Tibial nerve (tissue), 3 donors: ENCODE measurements at regions not wholly inside any gene's neighbourhood (a gene's known extent, or its start where the extent isn't known, plus 50 kb on each side); places are given as distances from the start of the nearest gene placed in this dataset.
"Not testable (repeated sequence)": the region's sequence is repeated elsewhere in the genome, so short reads cannot be mapped to it uniquely, and the experiment has no call there.

Experiments used
- POLR2A ChIP-seq, 2 donors: fragments of 450-650 bp; IDR thresholded peaks; one replicate each; pipeline ENCODE4 v1.6.1; 2017; ENCODE audit warnings: antibody characterized with exemption in 2 of 2, mild to moderate bottlenecking in 2 of 2, moderate library complexity in 2 of 2
- TF ChIP-seq, protein P1 (sequence below), 5 experiments: fragments of 200-600 bp in 3 of 5; fragments of 450-650 bp in 2 of 5; sonication (generic) in 3 of 5; IDR thresholded peaks; one replicate each; pipeline ENCODE4 v1.5.1; 2016 to 2019; ENCODE audit warnings: antibody characterized with exemption in 5 of 5, mild to moderate bottlenecking in 3 of 5, moderate library complexity in 2 of 5

- TF ChIP-seq POLR2A (IDR thresholded peaks at IDR 0.05): not testable (repeated sequence)
- TF ChIP-seq, protein P1, sequence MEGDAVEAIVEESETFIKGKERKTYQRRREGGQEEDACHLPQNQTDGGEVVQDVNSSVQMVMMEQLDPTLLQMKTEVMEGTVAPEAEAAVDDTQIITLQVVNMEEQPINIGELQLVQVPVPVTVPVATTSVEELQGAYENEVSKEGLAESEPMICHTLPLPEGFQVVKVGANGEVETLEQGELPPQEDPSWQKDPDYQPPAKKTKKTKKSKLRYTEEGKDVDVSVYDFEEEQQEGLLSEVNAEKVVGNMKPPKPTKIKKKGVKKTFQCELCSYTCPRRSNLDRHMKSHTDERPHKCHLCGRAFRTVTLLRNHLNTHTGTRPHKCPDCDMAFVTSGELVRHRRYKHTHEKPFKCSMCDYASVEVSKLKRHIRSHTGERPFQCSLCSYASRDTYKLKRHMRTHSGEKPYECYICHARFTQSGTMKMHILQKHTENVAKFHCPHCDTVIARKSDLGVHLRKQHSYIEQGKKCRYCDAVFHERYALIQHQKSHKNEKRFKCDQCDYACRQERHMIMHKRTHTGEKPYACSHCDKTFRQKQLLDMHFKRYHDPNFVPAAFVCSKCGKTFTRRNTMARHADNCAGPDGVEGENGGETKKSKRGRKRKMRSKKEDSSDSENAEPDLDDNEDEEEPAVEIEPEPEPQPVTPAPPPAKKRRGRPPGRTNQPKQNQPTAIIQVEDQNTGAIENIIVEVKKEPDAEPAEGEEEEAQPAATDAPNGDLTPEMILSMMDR (IDR thresholded peaks at IDR 0.05): not testable (repeated sequence)
These were observed 240.9 kb downstream of the LIPI start for GRCh38 chr21:13969853-13970252.
